OCI-LY7 (cell line): ENCODE measurements at regions not wholly inside any gene's neighbourhood (a gene's known extent, or its start where the extent isn't known, plus 50 kb on each side); places are given as distances from the start of the nearest gene placed in this dataset.

Experiments used
- BruUV-seq: library from RNA; stranded (reverse); fragments of 400-500 nt; replicated peaks from 2 replicates; lab custom pipeline; 2021; lab: Mats Ljungman, UMichigan
- CTCF ChIA-PET: fragments of 300-600 bp; sonication (Branson Sonifier 250); formaldehyde crosslinking; loops from one replicate; lab custom pipeline; 2022; ENCODE audit warnings: antibody characterized with exemption; ENCODE audit not compliant: unreplicated experiment; lab: Charles Lee
- POLR2A ChIA-PET: fragments of 300-600 bp; sonication (Branson Sonifier 250); formaldehyde crosslinking; loops from one replicate; lab custom pipeline; 2022; ENCODE audit warnings: antibody characterized with exemption; lab: Charles Lee
- DNase-seq: peaks from one replicate; pipeline ENCODE4 v3.0.0-alpha.2; 2015; ENCODE audit warnings: low spot score
- H2AFZ ChIP-seq: fragments of 200-600 bp; sonication (generic), shearing (Covaris generic); 2 replicates; pipeline ENCODE4 v1.6.1; 2014; ENCODE audit warnings: mild to moderate bottlenecking, antibody characterized with exemption, low read length, moderate library complexity
- H3K27ac ChIP-seq: fragments of 200-600 bp; sonication (generic); 2 replicates; pipeline ENCODE4 v1.5.1; 2014; ENCODE audit warnings: mixed run types, low read depth, mild to moderate bottlenecking, moderate library complexity, low read length, inconsistent platforms; ENCODE audit not compliant: poor library complexity, severe bottlenecking
- H3K36me3 ChIP-seq: fragments of 200-600 bp; sonication (generic); 2 replicates; pipeline ENCODE4 v1.6.1; 2014; ENCODE audit warnings: mild to moderate bottlenecking, antibody characterized with exemption, low read length, moderate library complexity, mixed read lengths; ENCODE audit not compliant: insufficient read depth
- H3K4me1 ChIP-seq: fragments of 200-600 bp; sonication (generic); 2 replicates; pipeline ENCODE4 v1.5.1; 2014; ENCODE audit warnings: mild to moderate bottlenecking, low read length; ENCODE audit not compliant: insufficient read depth, poor library complexity, severe bottlenecking
- H3K4me2 ChIP-seq: fragments of 200-600 bp; sonication (generic); 2 replicates; pipeline ENCODE4 v1.6.1; 2014; ENCODE audit warnings: mild to moderate bottlenecking, low read length
- H3K4me3 ChIP-seq: fragments of 200-600 bp; sonication (generic); 2 replicates; pipeline ENCODE4 v1.5.1; 2014; ENCODE audit warnings: mild to moderate bottlenecking, low read depth, low read length; ENCODE audit not compliant: poor library complexity, severe bottlenecking
- H3K79me2 ChIP-seq: fragments of 200-600 bp; sonication (generic); 2 replicates; pipeline ENCODE4 v1.6.1; 2016; ENCODE audit warnings: low read depth, mild to moderate bottlenecking, low read length, moderate library complexity, mixed read lengths; ENCODE audit not compliant: insufficient read depth
- H3K9me2 ChIP-seq: fragments of 200-600 bp; sonication (generic); 2 replicates; pipeline ENCODE4 v1.6.1; 2016; ENCODE audit warnings: mild to moderate bottlenecking, low read length, mixed read lengths; ENCODE audit not compliant: insufficient read depth
- H3K9me3 ChIP-seq: fragments of 200-600 bp; sonication (generic); 2 replicates; pipeline ENCODE4 v1.6.1; 2014; ENCODE audit warnings: mild to moderate bottlenecking, mixed run types, low read length, mixed read lengths
- H4K20me1 ChIP-seq: fragments of 200-600 bp; sonication (generic); 2 replicates; pipeline ENCODE4 v1.6.1; 2014; ENCODE audit warnings: mild to moderate bottlenecking, antibody characterized with exemption, low read length, moderate library complexity, mixed read lengths; ENCODE audit not compliant: insufficient read depth
- EZH2phosphoT487 ChIP-seq: fragments of 200-600 bp; sonication (generic); IDR thresholded peaks from 2 replicates; pipeline ENCODE4 v1.6.1; 2018; ENCODE audit warnings: low read depth, borderline replicate concordance, mild to moderate bottlenecking, mixed run types, antibody characterized with exemption, low read length, moderate library complexity, mixed read lengths
- intact Hi-C: fragments of 100-400 bp; cut with micrococcal nuclease; formaldehyde crosslinking; loops from one replicate; pipeline ENCODE4 v1.10.0; 2022; ENCODE audit not compliant: unreplicated experiment
- TF ChIP-seq, protein P1 (sequence below): fragments of 200-600 bp; sonication (generic); conservative IDR thresholded peaks from 2 replicates; pipeline ENCODE4 v1.5.1; 2014; ENCODE audit warnings: mild to moderate bottlenecking, antibody characterized with exemption, low read length, moderate library complexity, mixed read lengths

GRCh38 chr4:107210450-107211239, 174.5 kb upstream of the DKK2 start:
- no peaks in the 10 kb centered on the region for H3K9me3 ChIP-seq
- TF ChIP-seq, protein P1, sequence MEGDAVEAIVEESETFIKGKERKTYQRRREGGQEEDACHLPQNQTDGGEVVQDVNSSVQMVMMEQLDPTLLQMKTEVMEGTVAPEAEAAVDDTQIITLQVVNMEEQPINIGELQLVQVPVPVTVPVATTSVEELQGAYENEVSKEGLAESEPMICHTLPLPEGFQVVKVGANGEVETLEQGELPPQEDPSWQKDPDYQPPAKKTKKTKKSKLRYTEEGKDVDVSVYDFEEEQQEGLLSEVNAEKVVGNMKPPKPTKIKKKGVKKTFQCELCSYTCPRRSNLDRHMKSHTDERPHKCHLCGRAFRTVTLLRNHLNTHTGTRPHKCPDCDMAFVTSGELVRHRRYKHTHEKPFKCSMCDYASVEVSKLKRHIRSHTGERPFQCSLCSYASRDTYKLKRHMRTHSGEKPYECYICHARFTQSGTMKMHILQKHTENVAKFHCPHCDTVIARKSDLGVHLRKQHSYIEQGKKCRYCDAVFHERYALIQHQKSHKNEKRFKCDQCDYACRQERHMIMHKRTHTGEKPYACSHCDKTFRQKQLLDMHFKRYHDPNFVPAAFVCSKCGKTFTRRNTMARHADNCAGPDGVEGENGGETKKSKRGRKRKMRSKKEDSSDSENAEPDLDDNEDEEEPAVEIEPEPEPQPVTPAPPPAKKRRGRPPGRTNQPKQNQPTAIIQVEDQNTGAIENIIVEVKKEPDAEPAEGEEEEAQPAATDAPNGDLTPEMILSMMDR, result no peak
- TF ChIP-seq EZH2phosphoT487, result no peak
- POLR2A ChIA-PET, result no interaction called here
- H3K4me2 ChIP-seq, result no peak overlapping the region
- no peak for DNase-seq
- H3K4me1 ChIP-seq, result no peaks in the 10 kb centered on the region
- H2AFZ ChIP-seq, result no peak overlapping the region
- no TSS peak for BruUV-seq
- no peak overlapping the region for H3K27ac ChIP-seq
- H3K79me2 ChIP-seq, result no peaks in the 10 kb centered on the region
- H3K4me3 ChIP-seq, result no peak overlapping the region
- CTCF ChIA-PET, result no interaction called here
- intact Hi-C loops, result no loop called here
- H3K36me3 ChIP-seq, result no peaks in the 10 kb centered on the region
- H3K9me2 ChIP-seq, result no peaks in the 10 kb centered on the region
- H4K20me1 ChIP-seq, result no peaks in the 10 kb centered on the region

- Histone ChIP-seq H3K9me2 (no peaks in the 10 kb centered on the region), H3K4me2 (no peak overlapping the region), H3K27ac (no peak overlapping the region), H3K4me3 (no peak overlapping the region), H2AFZ (no peak overlapping the region), H3K79me2 (no peaks in the 10 kb centered on the region), H3K9me3 (no peaks in the 10 kb centered on the region), H3K4me1 (no peaks in the 10 kb centered on the region), H3K36me3 (no peaks in the 10 kb centered on the region), H4K20me1 (no peaks in the 10 kb centered on the region)
- no peak for DNase-seq
- TF ChIP-seq, protein P1, result no peak
- TF ChIP-seq EZH2phosphoT487, result no peak
- CTCF ChIA-PET, result no interaction called here
- BruUV-seq, result no TSS peak
- intact Hi-C loops, result no loop called here
- POLR2A ChIA-PET, result no interaction called here
Observed at GRCh38 chr4:107203733-107204132, 167.6 kb upstream of the DKK2 start.

DNA sequence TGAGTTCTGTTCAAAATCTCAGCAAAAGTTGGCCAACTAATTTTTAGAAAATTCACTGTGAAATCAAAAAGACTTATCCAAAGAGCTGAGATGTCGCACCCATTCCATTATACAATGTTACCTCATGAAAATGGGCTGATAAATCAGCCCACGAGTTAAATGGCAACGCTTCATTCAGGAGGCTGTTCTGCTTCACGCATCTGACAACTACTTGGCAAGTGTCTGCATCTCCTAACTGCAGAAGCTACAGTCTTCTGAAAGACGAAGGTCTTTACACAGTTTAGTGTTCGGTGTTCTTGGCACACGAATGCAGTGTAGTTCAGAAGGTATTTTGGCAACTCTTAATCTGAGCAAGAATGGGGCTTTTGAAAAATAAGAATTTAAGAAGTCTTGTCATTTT, 166.6 kb upstream of the DKK2 start:
- no peak for DNase-seq
- no TSS peak for BruUV-seq
- no peaks in the 10 kb centered on the region for H3K9me2 ChIP-seq
- H3K36me3 ChIP-seq, result no peaks in the 10 kb centered on the region
- ChIA-PET POLR2A (no interaction called here), CTCF (no interaction called here)
- H3K79me2 ChIP-seq, result no peaks in the 10 kb centered on the region
- H3K9me3 ChIP-seq, result no peaks in the 10 kb centered on the region
- no peak overlapping the region for H3K4me2 ChIP-seq
- no peaks in the 10 kb centered on the region for H3K4me1 ChIP-seq
- intact Hi-C loops, result no loop called here
- no peak overlapping the region for H3K4me3 ChIP-seq
- no peaks in the 10 kb centered on the region for H4K20me1 ChIP-seq
- H2AFZ ChIP-seq, result no peak overlapping the region
- H3K27ac ChIP-seq, result no peak overlapping the region
- no peak for TF ChIP-seq EZH2phosphoT487
- TF ChIP-seq, protein P1, result no peak
